HEK293T (cell line): ENCODE measurements at regions not wholly inside any gene's neighbourhood (a gene's known extent, or its start where the extent isn't known, plus 50 kb on each side); places are given as distances from the start of the nearest gene placed in this dataset.

ENCODE experiments used
- ARNT ChIP-seq: fragments of 450-650 bp; IDR thresholded peaks from 2 replicates; pipeline ENCODE4 v1.6.1; 2017; ENCODE audit warnings: mild to moderate bottlenecking
- BHLHE40 ChIP-seq: fragments of 450-650 bp; IDR thresholded peaks from 2 replicates; pipeline ENCODE4 v1.6.1; 2016; ENCODE audit warnings: mild to moderate bottlenecking, moderate library complexity, borderline replicate concordance
- CTBP1 ChIP-seq: fragments of 450-650 bp; IDR thresholded peaks from 2 replicates; pipeline ENCODE4 v1.6.1; 2016; ENCODE audit warnings: borderline replicate concordance
- ELF4 ChIP-seq: fragments of 450-650 bp; IDR thresholded peaks from 2 replicates; pipeline ENCODE4 v1.6.1; 2017; ENCODE audit warnings: antibody characterized with exemption
- FOXK2 ChIP-seq: fragments of 450-650 bp; IDR thresholded peaks from 2 replicates; pipeline ENCODE4 v1.6.1; 2016; ENCODE audit warnings: mild to moderate bottlenecking
- HDGF ChIP-seq: fragments of 450-650 bp; IDR thresholded peaks from 2 replicates; pipeline ENCODE4 v1.6.1; 2017; ENCODE audit warnings: antibody characterized with exemption, borderline replicate concordance
- L3MBTL2 ChIP-seq: fragments of 450-650 bp; conservative IDR thresholded peaks from 2 replicates; pipeline ENCODE4 v1.6.1; 2016; ENCODE audit warnings: mild to moderate bottlenecking
- TARDBP ChIP-seq: fragments of 450-650 bp; IDR thresholded peaks from 2 replicates; pipeline ENCODE4 v1.6.1; 2016
- ZNF384 ChIP-seq: fragments of 450-650 bp; IDR thresholded peaks from 2 replicates; pipeline ENCODE4 v1.6.1; 2016

- TF ChIP-seq ARNT: no peak
- TF ChIP-seq BHLHE40: no peak
- no peak for TF ChIP-seq ZNF384
- no peak for TF ChIP-seq HDGF
- TF ChIP-seq ELF4: no peak
- TF ChIP-seq L3MBTL2: no peak
- TF ChIP-seq TARDBP: no peak
- no peak for TF ChIP-seq FOXK2
- TF ChIP-seq CTBP1: no peak
These were observed 60.5 kb upstream of the IRX5 start for GRCh38 chr16:54870151-54870550.
